OCI-LY7 (cell line): ENCODE measurements at regions not wholly inside any gene's neighbourhood (a gene's known extent, or its start where the extent isn't known, plus 50 kb on each side); places are given as distances from the start of the nearest gene placed in this dataset.
"Not testable (repeated sequence)": the region's sequence is repeated elsewhere in the genome, so short reads cannot be mapped to it uniquely, and the experiment has no call there.

Experiments used
- CTCF ChIP-seq: fragments of 200-600 bp; sonication (generic); conservative IDR thresholded peaks from 2 replicates; pipeline ENCODE4 v1.5.1; 2014; ENCODE audit warnings: mild to moderate bottlenecking, antibody characterized with exemption, low read length, moderate library complexity, mixed read lengths
- EZH2phosphoT487 ChIP-seq: fragments of 200-600 bp; sonication (generic); IDR thresholded peaks from 2 replicates; pipeline ENCODE4 v1.6.1; 2018; ENCODE audit warnings: low read depth, borderline replicate concordance, mild to moderate bottlenecking, mixed run types, antibody characterized with exemption, low read length, moderate library complexity, mixed read lengths

GRCh38 chr13:22927845-22928244 is 252.9 kb upstream of the SGCG start:
- not testable (repeated sequence) for TF ChIP-seq CTCF, EZH2phosphoT487
